ENCODE measurements at regions not wholly inside any gene's neighbourhood (a gene's known extent, or its start where the extent isn't known, plus 50 kb on each side); places are given as distances from the start of the nearest gene placed in this dataset.
A peak's percentile ranks its signal among the peaks of the same experiment; 100 is the strongest.
"Not testable (repeated sequence)": the region's sequence is repeated elsewhere in the genome, so short reads cannot be mapped to it uniquely, and the experiment has no call there.

DNA sequence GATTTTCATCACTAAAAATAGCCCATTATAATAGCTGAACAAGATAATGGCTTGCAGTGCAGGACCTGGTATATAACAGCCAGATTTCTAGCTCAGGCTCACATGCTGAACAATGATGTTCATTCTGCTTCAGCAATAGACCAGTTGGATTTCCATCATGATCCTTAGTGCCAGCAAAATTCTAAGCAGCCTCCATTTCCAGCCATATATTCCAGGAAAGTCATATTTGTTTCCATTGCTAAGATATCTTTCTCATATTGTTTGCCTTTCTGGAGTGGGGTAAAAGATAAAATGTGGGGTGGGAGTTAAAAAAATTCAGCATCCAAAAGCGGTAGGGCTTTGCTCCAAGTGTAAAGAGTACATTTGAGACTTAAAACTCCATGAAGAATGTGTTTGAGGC lies 2344.1 kb downstream of the PCDH7 start:
- DNase-seq = no peak

DNA sequence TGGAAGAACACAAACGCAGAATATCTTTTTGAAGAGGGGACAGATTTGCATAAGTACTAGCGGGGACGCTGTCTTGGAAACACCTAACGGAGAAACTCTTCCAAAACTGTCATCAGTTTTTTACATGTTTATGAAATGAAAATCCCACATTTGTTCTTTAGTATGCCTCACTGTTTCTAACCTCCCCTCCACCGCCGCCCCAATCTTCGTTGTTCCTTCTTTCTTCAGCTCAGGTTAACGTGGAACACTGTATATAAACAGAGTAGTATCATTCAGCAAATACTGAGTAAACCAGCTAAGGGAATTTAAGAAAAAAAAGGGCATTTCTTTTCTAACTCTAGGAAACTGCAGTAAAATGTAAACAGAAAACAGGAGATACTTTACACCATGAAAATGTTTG lies 2345.6 kb downstream of the PCDH7 start:
- DNase-seq = no peak

DNA sequence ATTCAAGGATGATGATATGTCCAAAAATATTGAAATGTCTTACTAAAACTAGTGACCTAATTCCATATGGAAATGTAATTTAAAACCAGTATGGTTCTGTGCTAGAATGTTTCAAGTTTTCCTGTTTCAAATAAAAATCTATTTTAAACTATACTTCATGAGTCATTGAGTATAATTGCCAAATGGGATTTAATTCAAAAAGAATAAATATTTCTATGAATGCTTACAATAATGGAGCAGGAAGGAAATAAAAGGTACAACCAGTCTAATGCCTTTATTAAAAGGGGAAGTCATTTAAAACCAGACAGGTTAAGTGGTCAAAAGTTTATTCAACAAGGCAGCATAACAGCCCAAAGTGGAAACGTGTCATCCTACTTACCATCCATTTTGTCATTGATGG lies 2347.1 kb downstream of the PCDH7 start:
- DNase-seq = no peak

DNA sequence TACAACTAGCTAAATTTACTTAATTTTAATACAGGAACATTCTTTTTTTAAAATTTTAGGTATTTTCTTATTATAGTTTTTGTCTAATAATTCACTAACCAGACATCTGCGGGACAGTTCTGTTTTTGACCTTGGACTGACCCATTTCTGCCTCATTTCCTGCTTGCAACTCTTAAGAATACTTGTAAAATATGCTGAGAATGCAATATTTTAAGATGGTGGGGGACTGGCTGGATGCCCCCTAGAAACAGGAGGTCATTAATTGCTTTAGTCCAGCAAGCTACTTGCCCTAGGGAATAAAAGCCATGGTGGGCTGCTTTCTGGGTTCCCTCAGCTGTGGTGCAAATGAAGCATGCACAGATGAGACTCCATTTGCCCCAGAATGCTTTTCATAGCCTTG lies 2348.4 kb downstream of the PCDH7 start:
- peak; percentile 20 for DNase-seq

DNA sequence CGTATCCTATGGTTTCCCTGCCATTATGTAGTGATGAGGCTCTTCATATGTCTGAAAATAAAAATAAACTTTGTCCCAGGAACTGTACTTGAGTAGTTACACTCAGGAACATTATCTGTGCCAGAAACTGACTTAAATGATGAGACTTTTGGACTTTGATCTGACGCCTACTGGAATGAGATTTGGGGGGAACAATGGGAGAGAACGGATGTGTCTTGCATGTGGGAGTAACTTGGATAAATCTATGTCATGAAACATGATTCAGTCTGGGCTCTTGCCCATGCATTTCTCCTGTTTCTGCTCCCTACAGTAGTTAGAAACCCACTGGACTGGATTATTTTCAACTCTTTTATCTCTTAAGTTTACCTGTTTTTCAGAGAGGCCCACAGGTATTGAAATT lies 2351.4 kb downstream of the PCDH7 start:
- DNase-seq = no peak

DNA sequence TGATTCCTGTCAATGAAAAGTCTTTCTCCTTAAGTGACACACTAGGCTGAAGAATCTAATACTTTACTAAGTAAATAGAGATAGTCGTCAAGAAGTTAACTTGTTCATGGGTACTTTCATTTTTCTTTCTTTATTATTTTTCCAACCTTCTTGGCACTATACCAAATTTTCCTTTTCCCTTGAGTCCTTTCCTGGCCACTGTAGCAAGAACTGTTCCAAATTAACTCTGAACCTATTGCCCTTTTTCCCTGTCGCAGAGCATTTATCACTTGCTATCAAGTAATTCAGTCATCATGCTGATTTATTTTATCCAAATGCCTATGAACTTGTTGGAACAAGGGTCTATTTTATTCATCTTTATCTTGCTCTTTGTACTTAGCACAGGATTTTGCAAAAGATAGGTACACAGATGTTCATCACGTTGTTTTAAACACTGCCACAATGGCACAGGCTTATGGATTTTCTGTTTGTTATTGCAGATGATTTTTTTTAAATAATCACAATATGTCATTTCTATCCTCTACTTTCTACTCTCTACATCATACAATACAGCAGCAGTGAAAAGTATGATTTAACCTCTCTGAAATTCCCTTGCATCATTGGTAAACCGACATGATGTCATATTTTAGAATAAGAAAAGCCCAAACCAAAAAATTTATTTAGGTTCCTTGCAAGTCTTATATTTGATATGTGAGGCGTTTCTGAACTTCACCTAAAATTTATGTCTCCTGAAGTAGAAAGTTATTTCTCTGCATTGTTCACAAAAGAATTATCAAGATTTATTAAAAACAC lies 2352.3 kb downstream of the PCDH7 start:
- peak; percentile 2 for DNase-seq

DNA sequence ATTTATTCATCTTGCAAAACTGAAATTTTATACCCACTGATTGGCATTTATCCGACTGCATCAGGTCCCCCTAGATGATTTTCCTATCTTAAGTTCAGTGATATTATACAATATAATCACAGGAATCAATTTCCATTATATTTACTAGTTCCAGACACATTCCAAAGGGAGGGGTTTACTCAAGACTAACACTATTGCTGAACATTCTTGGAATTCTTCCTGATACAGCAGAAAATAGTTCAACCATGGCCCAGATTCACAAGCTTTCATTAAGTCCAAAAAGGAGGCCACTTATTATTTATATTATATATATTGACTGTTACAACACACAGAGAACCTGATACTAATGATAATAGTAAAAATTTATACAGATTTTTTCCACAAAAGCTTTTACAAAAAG lies 2353.6 kb downstream of the PCDH7 start:
- no peak for DNase-seq

DNA sequence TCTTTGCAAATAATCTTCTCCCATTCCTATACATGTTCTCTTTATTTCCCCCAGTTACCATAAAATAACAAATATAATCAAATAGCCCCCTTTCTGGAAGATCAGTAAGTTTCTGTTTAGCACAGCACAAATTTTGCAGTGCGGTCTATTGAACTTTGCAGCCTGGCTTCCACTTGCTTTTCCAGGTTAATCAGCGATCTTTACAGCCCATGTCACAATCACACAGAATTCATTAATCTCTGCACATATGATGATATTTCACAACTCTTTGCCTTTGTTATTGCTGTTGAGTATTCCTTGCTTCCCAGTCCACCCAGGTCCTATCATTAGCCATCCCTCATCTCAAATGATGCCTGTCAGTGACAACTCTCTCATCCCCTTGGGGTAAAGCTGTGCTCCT lies 2358.0 kb downstream of the PCDH7 start:
- DNase-seq = no peak

DNA sequence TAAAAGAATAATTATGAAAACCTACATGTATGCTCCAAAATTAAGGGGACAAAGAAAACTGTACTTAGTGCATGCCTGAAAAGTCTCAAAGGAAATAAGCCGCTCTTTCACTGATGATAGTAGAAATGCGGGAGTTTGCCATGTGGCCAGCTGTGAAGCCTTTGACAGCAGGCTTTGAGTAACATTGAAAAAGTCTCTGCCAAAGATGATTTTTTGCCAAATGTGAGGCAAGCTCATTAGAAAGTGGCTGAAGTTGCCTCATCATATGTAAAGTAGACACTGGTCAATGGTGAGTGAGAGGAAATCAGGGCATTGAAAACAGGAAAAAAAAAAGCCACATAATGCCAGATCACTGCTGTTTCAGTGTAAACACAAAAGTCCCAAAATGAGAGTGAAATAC lies 2360.1 kb downstream of the PCDH7 start:
- DNase-seq = no peak

DNA sequence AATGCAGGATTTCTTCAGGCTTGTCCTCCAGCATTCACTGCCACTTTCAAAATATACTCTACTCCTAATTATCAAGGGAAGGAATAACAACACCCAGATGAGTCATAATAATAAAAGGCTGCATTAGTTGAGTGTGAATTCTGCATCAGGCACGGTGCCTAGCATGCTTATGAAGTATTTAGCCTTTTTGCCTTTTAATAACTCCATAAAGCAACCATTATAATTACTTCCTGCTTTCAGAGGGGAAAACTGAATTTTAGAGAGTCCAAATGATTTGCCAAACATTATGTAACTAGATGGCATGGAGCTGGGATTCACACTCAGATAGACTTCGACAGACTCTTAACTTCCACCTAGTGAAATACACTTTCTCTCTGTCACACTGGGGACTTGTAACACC lies 2365.5 kb downstream of the PCDH7 start:
- no peak for DNase-seq

DNA sequence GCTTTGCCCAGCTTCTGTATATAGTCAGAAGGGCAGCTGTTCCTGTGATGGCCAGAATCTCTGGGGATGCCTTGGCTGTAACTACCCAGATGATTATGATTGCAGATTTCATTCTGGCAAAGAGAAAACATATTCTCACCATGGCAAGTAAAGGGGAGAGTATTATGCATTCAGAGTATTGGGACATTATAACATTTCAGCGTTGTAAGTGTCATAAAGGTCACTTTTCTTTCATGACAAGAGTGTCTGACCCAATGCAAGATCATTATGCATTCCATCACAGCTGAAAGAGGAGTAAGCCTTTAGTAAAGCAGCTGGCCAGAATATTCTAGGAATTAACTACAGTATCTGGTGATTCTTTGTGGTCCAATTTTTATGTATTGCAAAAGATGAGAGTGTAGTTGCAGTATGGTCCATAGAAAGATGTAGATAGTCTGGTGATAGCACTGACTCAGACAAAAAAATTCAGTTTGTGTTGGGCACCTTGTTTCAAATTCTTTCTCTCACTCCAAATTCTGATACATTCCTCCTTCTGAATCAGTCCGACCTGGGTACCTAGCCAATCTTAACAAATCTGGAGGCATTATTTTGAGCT lies 2366.3 kb downstream of the PCDH7 start:
- peak; percentile 8 for DNase-seq

DNA sequence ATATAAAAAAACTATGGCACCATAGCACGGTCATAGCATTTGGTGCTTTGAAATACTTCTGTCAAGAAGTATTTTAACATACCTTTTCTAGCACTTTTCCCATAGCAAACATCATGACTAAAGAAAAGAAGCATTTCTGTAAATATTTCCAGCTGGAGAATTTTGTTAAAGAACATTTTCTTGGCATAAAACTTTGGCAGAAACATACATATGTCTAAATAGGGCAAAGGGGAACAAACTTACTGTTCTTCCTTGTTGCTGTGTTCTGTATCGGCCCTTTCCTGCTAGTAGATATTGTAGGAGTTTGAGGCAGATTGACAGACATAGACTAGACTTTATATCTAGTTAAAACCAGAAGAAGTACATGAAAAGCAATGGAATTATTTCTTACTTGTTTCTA lies 2368.5 kb downstream of the PCDH7 start:
- no peak for DNase-seq

DNA sequence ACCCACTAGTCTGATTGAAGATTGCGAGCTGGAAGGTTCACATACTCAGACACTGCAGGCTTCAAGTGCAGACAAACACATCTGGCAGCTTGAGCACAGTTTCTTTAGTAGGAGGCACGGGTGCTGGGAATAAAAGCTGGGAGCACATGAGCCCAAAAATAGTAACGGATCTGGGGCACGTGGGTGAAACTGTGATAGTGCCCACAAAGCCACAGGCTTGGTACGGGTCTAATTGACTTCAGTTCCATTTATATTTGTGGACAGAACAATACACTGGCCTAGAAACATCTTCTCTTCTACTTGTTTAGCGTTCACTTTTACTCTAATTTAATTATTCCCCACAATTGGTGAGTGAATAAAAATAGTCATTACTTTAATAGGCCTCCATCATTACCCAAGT lies 2370.7 kb downstream of the PCDH7 start:
- no peak for DNase-seq

DNA sequence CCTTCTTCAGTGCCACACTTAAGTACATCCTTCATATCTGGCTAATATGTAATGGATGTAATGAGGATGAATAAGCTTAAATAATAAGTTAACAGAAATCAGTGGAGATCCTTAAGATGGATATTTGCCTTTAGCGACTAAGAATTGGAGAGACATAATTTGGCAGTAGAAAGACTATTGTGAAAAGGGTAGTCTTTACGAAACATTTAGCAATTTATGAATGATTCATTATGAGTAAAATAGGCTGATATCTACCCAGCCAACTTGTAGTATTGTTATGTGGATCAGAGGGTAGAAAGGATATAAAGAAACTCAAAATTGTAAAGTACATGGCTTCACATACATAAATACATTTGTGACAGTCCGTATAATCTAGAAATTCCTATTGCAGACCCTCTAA lies 2371.8 kb downstream of the PCDH7 start:
- no peak for DNase-seq

DNA sequence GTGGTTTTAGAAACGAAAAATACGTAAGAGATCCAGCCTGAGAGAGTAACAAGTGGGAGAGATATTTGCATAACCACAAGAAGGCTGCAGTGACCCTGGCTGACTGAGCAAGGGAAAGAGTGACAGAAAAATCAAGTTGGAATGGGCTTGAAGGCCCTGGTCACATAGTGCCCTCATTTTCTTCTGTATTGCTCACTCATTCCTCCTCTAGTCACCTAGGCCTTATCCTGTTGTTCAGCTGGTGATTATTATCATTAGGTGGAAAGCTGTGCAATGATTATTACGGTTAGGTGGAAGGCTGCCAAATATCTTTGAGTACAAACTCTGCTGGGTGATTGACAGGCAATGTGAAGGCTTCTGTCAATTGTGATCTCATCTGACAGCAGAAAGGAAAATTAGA lies 2384.1 kb downstream of the PCDH7 start:
- DNase-seq = peak; percentile 5

DNA sequence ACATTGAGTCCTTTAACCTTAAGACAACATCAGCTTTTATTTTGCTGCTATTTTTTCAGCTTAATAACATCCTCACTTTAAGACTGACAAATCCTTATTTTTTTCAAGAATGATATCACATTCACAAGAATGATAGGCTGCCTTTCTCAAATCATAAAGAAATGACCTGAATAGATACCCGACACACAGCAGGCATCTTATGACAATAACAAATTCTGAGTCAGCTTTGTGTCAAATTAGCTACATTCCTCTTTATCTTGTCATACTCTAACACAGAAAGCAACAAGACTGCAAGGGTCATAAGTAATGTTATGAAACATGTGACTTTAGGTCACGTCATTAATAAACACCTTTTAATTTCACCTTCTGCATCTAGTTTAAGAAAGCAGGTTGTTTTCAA lies 2387.6 kb downstream of the PCDH7 start:
- no peak for DNase-seq

DNA sequence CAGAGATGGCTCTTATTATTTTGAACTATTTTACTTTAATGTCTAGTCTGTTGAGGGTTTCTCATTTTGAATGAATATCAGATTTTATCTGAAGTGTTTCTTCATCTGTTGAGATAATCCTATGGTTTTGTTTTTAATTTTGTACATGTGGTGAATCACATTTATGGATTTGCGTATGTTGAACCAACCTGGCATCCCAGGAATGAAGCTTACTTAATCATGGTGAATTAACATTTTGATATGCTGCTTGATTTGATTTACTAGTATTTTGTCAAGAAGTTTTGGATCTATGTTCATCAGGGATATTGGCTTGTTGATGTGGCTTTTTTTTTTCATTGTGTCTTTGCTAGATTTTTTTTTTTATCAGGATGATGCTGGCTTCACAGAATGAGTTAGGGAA lies 2390.9 kb downstream of the PCDH7 start:
- no peak for DNase-seq

DNA sequence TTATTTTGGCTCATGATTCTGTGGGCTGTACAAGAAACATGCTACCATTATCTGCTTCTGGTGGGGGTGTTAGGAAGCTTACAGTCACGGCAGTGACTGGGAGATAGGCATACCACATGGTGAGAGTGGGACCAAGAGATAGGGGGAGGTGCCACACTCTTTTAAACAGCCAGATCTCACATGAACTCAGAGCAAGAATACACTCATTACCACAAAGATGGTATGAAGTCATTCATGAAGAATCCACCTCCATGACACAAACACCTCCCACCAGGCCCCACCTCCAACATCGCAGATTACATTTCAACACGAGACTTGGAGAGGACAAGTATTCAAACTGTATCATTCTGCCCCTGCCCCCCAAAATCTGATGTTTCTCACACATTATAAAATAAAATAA lies 2396.7 kb downstream of the PCDH7 start:
- DNase-seq = no peak

DNA sequence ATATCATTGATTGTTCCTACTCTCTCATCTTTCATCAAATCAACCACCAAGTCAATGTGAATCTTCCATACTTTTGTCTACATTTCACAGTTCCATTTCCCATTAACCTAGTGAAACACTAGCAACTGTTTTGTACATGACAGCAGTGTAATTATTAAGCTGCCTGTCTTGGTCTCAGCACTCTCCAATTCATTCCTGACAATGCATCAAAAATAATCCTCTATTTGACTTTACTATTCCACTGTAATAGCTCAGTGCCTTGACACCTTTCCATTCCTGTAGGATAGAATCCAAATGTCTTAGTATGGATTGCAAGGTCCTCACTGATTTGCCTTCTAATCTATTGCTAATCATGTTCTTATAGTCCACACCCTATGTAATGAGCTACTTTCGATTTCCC lies 2405.8 kb downstream of the PCDH7 start:
- DNase-seq = no peak

DNA sequence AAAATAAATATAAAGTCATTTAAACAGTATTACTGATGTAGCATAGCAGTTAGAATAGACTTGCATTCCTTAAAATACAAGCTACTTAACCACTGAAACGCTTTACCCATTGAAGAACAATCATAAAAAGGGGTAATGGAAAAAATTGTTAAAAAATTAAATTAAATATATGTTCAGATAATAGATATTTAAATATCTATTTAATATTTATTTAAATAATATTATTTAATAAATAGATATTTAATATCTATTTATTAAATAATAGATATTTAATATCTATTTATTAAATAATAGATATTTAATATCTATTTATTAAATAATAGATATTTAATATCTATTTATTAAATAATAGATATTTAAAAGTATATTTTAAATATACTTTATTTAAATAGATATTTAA lies 2410.5 kb downstream of the PCDH7 start:
- DNase-seq = not testable (repeated sequence)

DNA sequence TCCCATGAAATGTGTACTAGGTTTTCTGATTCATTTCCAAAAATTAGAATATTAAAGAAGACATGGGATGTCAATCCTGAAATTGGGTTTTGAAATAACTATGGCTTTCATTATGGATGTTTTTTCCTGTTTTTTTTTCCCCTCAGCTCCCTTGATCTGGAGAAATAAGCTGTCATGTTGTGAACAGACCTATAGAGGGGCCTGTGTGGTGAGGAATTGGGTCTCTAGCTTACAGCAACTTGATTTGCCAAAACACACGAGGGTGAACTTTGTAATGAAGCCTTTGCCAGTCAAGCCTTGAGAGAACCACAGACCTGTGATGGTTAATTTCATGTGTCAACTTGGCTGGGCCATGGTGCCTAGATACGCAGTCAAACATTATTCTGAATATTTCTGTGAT lies 2413.6 kb downstream of the PCDH7 start:
- no peak for DNase-seq

DNA sequence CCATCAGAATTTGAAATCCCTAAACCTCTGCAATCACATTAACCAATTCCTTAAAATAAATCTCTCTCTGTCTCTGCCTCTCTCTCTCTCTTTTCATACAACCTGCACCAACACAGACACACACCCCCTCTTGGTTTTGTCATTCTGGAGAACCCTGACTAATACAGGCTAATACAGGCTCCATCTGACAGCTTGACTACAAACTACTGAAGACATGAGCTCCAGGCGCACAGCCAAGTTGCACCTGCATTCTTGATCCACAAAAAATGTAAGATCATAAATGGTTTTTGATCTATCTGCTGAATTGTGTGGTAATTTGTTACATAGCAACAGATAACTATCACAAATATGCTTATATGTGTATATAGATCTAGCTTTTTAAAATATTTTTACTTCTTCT lies 2414.2 kb downstream of the PCDH7 start:
- DNase-seq = peak; percentile 5

DNA sequence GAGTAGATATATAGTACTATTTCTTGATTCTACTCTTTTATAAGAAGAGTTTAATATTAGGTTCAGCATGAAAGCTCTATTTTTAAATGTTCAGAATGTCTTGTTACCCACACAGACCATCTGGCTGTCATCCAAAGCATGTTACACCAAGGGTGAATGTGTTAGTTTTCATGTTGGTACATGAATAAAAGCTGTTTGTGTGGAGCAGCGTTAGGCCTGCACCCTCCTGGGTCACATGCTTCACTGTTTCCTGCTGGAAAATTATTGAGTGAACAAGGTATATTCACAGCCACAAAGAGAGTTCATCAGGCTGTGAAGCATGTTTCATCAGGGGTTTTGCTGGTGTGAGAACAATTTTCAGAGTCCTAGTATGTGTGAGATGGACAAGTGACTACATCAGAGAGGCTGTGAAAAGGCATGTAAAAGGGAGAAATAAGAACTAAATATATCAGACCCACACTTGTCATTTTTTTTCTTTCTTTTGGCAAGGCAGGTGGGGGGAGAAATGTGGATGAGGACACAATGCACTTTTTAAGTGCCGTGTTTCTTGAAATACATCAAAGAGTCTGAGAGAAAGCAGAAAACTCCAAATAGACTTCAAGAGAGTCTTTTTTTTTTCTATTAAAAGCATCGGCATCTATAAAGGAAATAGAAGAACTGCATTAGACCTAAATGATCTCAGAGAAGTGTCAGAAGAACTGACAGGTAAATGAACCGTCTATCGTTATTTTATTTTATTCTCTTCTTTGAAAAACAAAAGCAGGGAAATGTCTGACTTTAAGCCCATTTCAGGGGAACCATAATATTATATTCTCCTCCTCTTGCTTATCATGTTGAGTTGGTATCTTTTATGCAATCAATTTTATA lies 2429.7 kb downstream of the PCDH7 start:
- peak; percentile 34 for DNase-seq

DNA sequence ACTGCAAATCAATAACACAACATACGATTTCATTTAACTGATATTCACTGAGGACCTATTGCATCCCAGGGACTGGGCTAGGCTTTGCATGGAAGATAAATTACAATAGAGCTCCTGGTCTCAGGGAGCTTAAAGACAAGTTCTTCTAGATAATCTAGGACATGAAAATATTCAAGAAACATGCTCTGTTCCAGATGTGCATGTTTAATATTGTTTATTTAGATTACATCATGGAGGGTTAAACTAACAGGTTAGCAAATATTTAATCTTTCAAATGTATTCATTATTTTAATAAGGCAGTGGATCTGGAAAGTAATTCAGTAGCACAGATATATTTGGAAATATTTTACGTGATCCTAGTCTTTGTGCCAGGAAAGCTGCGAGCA lies 2430.3 kb downstream of the PCDH7 start:
- DNase-seq = no peak

Measured in NCI-H69 (cell line).